Brain microvascular endothelial cell (primary cell): ENCODE measurements at regions not wholly inside any gene's neighbourhood (a gene's known extent, or its start where the extent isn't known, plus 50 kb on each side); places are given as distances from the start of the nearest gene placed in this dataset.
"Not testable (repeated sequence)": the region's sequence is repeated elsewhere in the genome, so short reads cannot be mapped to it uniquely, and the experiment has no call there.

Experiments used
- DNase-seq: peaks from one replicate; pipeline ENCODE4 v3.0.0-alpha.2; 2020
- H3K27ac ChIP-seq: fragments of 250-450 bp; sonication (Bioruptor Pico); 2 replicates; pipeline ENCODE4 v1.5.1; 2020; ENCODE audit warnings: mild to moderate bottlenecking, moderate library complexity
- H3K27me3 ChIP-seq: fragments of 250-450 bp; sonication (Bioruptor Pico); replicated peaks from 2 replicates; pipeline ENCODE4 v1.5.1; 2020; ENCODE audit warnings: mild to moderate bottlenecking
- H3K36me3 ChIP-seq: fragments of 250-450 bp; sonication (Bioruptor Pico); replicated peaks from 2 replicates; pipeline ENCODE4 v1.5.1; 2020; ENCODE audit warnings: mild to moderate bottlenecking
- H3K4me3 ChIP-seq: 2 replicates; pipeline ENCODE4 v1.5.1; 2011; ENCODE audit warnings: low read depth, mild to moderate bottlenecking, control low read depth, low read length, moderate library complexity
- in situ Hi-C: cut with HindIII; loops from 2 replicates; pipeline ENCODE4 v1.10.0; 2017; ENCODE audit warnings: low sequenced_read_pairs, low pct_ligation_motif_present
- TF ChIP-seq, protein P1 (sequence below): IDR thresholded peaks from 2 replicates; pipeline ENCODE4 v1.5.1; 2011; ENCODE audit warnings: low read depth, mild to moderate bottlenecking, moderate library complexity, low read length, control low read depth, inconsistent platforms; ENCODE audit errors: missing control alignments

- in situ Hi-C loops: no loop called here
- Histone ChIP-seq H3K36me3 (no peaks in the 10 kb centered on the region), H3K27me3 (no peaks in the 10 kb centered on the region), H3K4me3 (no peak overlapping the region), H3K27ac (no peak overlapping the region)
- no peak for DNase-seq
- TF ChIP-seq, protein P1, sequence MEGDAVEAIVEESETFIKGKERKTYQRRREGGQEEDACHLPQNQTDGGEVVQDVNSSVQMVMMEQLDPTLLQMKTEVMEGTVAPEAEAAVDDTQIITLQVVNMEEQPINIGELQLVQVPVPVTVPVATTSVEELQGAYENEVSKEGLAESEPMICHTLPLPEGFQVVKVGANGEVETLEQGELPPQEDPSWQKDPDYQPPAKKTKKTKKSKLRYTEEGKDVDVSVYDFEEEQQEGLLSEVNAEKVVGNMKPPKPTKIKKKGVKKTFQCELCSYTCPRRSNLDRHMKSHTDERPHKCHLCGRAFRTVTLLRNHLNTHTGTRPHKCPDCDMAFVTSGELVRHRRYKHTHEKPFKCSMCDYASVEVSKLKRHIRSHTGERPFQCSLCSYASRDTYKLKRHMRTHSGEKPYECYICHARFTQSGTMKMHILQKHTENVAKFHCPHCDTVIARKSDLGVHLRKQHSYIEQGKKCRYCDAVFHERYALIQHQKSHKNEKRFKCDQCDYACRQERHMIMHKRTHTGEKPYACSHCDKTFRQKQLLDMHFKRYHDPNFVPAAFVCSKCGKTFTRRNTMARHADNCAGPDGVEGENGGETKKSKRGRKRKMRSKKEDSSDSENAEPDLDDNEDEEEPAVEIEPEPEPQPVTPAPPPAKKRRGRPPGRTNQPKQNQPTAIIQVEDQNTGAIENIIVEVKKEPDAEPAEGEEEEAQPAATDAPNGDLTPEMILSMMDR: no peak
Observed at GRCh38 chr20:57106692-57107091, 159.7 kb downstream of the BMP7 start.

DNA sequence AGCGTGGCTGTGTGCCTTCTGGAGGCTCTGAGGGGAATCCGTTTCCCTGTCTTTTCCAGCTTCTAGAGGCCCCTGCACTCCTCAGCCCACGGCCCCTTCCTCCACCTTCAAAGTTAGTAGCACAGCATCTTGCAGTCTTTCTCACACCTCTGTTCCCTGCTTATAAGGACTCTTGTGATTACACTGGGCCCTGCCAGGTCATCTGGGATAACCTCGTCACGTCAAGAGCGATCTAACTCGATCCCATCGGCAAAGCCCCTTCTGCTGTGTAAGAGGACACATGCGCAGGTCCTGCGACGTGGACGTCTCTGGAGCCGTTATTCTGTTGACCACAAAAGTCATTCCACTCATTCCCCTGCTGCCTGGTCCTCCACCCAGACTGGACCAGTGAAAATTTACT is 159.2 kb downstream of the BMP7 start:
- no peak for DNase-seq
- Histone ChIP-seq H3K27ac (no peak overlapping the region), H3K36me3 (no peaks in the 10 kb centered on the region), H3K27me3 (no peaks in the 10 kb centered on the region), H3K4me3 (no peak overlapping the region)
- TF ChIP-seq, protein P1: no peak
- in situ Hi-C loops: no loop called here

- H3K27me3 ChIP-seq: no peaks in the 10 kb centered on the region
- H3K27ac ChIP-seq: no peak overlapping the region
- H3K4me3 ChIP-seq: no peak overlapping the region
- DNase-seq: no peak
- no peaks in the 10 kb centered on the region for H3K36me3 ChIP-seq
- in situ Hi-C loops: no loop called here
- TF ChIP-seq, protein P1: no peak
Observed at GRCh38 chr20:57108218-57108617, 158.2 kb downstream of the BMP7 start.

DNA sequence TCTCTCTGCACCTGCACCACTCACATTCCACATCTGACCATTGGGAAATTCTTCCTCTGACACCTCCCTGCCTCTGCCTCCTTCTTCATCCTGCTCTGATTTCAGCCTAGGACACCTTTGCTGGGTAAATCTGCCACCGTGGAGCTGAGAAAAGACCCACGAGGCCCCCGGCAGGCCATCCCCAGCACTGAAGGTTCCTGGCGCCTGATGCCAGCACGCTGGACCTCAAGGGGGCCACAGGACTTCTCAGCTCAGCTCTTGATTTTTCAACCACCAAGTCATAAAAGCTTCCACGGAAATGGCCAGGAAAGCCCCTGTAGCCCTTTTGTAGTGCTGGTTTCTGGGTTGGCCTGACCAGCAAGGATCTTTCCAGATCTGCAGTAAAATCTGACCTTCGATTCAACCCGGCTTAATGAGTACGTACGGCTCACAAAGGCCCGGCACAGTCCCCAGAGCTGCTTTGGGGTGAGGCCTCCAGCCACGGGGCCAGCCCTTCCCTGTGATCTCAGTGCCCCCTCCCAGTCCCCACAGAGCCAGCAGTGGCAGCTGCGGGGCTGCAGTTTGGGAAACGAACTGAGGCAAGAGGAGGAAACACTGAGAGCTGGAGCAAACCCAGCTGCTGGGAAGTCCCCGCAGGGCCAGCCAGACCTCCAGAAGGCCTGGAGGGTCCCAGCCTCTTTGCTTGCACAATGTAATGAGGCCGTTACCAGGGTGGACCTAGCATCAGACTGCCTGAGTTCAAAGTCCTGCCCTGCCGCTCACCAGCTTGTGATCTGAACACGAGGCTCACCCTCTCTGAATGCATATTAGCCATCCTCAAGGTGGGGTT is 157.5 kb downstream of the BMP7 start:
- in situ Hi-C loops: no loop called here
- TF ChIP-seq, protein P1: no peak
- no peak for DNase-seq

GRCh38 chr20:57109571-57109953 is 156.9 kb downstream of the BMP7 start:
- no peak for DNase-seq
- Histone ChIP-seq H3K27ac (no peak overlapping the region), H3K36me3 (no peaks in the 10 kb centered on the region), H3K27me3 (no peaks in the 10 kb centered on the region), H3K4me3 (no peak overlapping the region)
- in situ Hi-C loops: no loop called here
- TF ChIP-seq, protein P1: no peak

More for the DNA sequence above, 157.5 kb downstream of the BMP7 start:
- H3K27me3 ChIP-seq: no peaks in the 10 kb centered on the region
- H3K27ac ChIP-seq: no peak overlapping the region
- no peaks in the 10 kb centered on the region for H3K36me3 ChIP-seq
- H3K4me3 ChIP-seq: no peak overlapping the region

GRCh38 chr20:57110121-57111027 is 156.1 kb downstream of the BMP7 start:
- H3K4me3 ChIP-seq, DNase-seq, H3K27ac ChIP-seq, in situ Hi-C loops, H3K36me3 ChIP-seq, H3K27me3 ChIP-seq: not testable (repeated sequence)
